Osteocyte (in vitro differentiated cells): ENCODE measurements at regions not wholly inside any gene's neighbourhood (a gene's known extent, or its start where the extent isn't known, plus 50 kb on each side); places are given as distances from the start of the nearest gene placed in this dataset.

Source experiments
- DNase-seq: peaks from one replicate; pipeline ENCODE4 v3.0.0; 2021; ENCODE audit warnings: mixed read lengths; ENCODE audit not compliant: unreplicated experiment; ENCODE audit errors: extremely low spot score
- H3K27ac Mint-ChIP-seq: one replicate; pipeline ENCODE4 v1.8.0; 2021; ENCODE audit warnings: mild to moderate bottlenecking, mixed read lengths; ENCODE audit not compliant: unreplicated experiment
- H3K27me3 Mint-ChIP-seq: one replicate; pipeline ENCODE4 v1.8.0; 2021; ENCODE audit warnings: mixed read lengths; ENCODE audit not compliant: unreplicated experiment
- H3K36me3 Mint-ChIP-seq: one replicate; pipeline ENCODE4 v1.8.0; 2021; ENCODE audit warnings: mixed read lengths; ENCODE audit not compliant: unreplicated experiment
- H3K4me1 Mint-ChIP-seq: one replicate; pipeline ENCODE4 v1.8.0; 2021; ENCODE audit warnings: mixed read lengths; ENCODE audit not compliant: unreplicated experiment
- H3K4me3 Mint-ChIP-seq: one replicate; pipeline ENCODE4 v1.8.0; 2021; ENCODE audit warnings: mild to moderate bottlenecking, moderate library complexity, mixed read lengths; ENCODE audit not compliant: unreplicated experiment
- H3K9me3 Mint-ChIP-seq: one replicate; pipeline ENCODE4 v1.8.0; 2021; ENCODE audit warnings: mixed read lengths; ENCODE audit not compliant: unreplicated experiment
- TF ChIP-seq, protein P1 (sequence below): fragments of 200-600 bp; sonication (generic); IDR thresholded peaks from 2 replicates; pipeline ENCODE4 v1.5.0; 2021; ENCODE audit warnings: antibody characterized with exemption, mild to moderate bottlenecking, moderate library complexity

DNA sequence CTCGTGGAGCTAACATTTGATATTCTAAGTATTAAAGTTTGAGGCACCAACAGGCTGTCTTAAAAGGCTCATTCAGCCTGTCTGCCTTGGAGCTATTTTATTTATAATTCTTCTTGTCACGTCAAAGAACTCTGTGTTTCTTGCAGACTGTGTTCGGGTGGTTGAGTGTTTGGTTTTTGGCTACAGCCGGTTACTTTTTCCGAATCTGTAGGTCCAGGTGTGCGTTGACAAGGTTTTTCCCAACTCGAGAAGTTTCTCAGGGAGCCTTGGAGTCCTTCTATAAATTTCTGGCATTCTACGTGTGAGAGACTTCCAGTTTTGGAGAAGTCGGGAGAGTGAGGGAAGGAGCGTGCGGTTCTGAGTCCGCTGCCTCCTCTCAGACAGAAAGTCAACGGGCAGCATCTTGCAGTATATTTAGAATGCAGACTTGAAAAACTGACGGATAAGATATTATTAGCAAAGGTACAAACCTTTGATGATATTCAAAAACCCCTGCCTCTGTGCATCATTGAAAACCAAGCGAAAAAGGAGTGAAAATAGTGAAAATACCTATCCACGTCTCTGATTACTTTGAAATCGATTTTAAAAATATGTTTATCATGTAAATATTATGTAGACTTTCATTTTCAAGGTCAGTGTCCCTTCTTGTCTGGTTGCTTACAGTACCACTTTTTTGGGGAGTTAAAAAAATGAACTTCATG is 85.2 kb upstream of the PPARA start:
- Mint-ChIP-seq H3K27ac (no peak overlapping the region), H3K36me3 (peaks cover 3% of the 10 kb centered on the region), H3K4me3 (no peak overlapping the region), H3K9me3 (no peaks in the 10 kb centered on the region), H3K4me1 (peaks cover 27% of the 10 kb centered on the region), H3K27me3 (no peaks in the 10 kb centered on the region)
- TF ChIP-seq, protein P1, sequence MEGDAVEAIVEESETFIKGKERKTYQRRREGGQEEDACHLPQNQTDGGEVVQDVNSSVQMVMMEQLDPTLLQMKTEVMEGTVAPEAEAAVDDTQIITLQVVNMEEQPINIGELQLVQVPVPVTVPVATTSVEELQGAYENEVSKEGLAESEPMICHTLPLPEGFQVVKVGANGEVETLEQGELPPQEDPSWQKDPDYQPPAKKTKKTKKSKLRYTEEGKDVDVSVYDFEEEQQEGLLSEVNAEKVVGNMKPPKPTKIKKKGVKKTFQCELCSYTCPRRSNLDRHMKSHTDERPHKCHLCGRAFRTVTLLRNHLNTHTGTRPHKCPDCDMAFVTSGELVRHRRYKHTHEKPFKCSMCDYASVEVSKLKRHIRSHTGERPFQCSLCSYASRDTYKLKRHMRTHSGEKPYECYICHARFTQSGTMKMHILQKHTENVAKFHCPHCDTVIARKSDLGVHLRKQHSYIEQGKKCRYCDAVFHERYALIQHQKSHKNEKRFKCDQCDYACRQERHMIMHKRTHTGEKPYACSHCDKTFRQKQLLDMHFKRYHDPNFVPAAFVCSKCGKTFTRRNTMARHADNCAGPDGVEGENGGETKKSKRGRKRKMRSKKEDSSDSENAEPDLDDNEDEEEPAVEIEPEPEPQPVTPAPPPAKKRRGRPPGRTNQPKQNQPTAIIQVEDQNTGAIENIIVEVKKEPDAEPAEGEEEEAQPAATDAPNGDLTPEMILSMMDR = no peak
- no peak for DNase-seq

DNA sequence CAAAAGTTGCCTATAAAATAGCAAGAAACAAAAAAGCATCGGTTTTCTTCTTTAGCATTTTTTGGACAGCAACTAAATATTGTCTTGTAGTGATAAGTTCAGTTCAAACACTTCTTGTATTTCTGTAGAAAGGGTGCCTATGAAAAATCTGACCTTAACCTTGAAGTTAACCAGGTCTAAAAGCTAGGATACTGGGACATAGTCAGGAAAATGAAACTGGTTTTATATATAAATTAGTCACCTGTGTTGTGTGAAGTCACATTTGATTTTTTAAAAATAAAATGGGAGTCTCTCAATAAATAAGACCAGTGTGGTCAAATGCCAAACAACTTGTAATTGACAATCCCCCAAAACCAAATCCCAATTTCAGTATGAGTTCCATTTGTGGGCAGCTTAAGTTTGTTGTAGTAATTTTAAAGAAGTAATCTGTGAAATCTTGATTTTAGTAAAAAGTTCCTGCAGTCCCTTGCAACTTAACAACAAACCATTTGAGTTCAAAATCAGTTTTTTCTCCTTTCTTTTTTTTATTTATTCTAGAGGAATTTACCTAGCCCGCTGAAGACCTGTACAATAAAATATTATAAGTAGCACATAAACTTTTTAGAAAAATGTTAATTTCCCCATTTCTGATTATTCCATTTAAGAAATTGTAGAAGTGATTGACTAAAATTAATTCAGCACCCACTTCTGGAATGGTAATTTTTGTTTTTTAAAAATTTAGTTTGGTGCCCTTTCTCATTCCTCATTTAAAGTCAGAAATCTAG is 84.5 kb upstream of the PPARA start:
- no peaks in the 10 kb centered on the region for H3K9me3 Mint-ChIP-seq
- peaks cover 27% of the 10 kb centered on the region for H3K4me1 Mint-ChIP-seq
- no peak overlapping the region for H3K4me3 Mint-ChIP-seq
- TF ChIP-seq, protein P1 = no peak
- DNase-seq = no peak
- peaks cover 3% of the 10 kb centered on the region for H3K36me3 Mint-ChIP-seq
- no peaks in the 10 kb centered on the region for H3K27me3 Mint-ChIP-seq
- H3K27ac Mint-ChIP-seq = no peak overlapping the region

DNA sequence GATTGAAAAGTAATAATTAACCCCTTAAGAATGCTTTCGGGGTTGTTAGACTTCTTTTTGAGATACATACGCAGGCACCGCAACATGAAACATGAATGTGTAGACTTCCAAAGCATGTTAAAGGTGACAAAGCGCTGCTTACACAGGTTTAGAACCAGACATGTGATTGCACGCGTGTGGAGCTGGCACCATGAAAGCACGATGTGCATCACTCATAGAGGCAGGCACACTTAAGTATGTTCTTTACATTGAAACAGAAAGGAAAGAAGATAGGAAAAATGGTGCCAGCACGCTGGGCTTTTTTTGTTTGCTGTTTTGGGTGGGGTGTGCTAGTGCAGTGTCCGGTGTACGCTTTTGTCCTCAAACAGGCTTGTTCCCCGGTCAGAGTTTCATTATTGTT is 83.6 kb upstream of the PPARA start:
- Mint-ChIP-seq H3K4me3 (no peak overlapping the region), H3K27ac (peak overlapping the region; percentile 11), H3K36me3 (peaks cover 3% of the 10 kb centered on the region), H3K27me3 (no peaks in the 10 kb centered on the region), H3K4me1 (peaks cover 27% of the 10 kb centered on the region), H3K9me3 (no peaks in the 10 kb centered on the region)
- TF ChIP-seq, protein P1 = no peak
- DNase-seq = no peak

DNA sequence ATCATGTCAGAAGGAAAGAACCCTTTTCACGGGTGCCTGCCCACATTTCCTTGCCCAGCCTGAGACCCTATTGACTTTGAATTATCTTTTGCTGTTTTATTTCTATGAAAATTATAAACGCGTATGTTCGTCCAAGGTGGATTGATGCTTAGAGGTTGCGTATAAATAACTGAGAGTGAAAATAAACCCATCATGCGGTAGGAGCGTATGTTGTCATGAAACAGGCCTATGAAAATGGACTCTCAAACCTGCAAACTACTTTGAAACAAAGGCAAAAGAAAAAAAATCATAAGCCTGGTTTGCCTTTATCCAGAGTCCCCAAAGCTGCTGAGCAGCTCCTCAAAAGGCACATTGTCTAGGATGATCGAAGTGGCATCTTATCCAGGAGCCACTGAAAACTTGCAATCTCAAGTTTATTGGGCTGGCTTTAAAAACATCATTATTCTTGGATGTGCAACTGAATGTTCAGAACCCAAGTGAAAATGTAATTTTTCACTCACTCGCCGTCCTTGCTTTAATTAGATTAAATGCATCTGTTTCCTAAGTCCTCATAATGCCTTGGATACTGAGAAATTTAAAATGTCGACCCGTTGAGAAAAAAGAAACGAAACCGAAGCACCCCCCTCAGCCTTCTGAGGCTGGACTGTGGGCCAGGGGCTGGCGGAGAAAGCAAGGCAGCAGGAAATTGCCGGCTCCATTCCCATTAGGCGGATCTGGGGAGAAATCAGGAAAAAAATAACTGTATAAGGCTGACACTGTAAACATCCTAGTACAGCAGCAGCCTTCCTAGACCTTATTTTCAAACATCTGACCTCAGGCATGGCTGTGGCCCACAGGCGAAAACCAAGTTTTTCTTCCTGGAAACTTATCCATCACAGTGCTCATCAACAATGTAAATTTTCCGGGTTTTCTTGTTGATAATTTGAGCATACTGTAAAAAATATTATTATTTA is 82.9 kb upstream of the PPARA start:
- TF ChIP-seq, protein P1 = no peak
- no peak for DNase-seq
- H3K4me3 Mint-ChIP-seq = no peak overlapping the region
- no peaks in the 10 kb centered on the region for H3K27me3 Mint-ChIP-seq
- H3K4me1 Mint-ChIP-seq = peaks cover 26% of the 10 kb centered on the region
- no peaks in the 10 kb centered on the region for H3K9me3 Mint-ChIP-seq
- peaks cover under 1% of the 10 kb centered on the region for H3K36me3 Mint-ChIP-seq
- peak overlapping the region; percentile 59 for H3K27ac Mint-ChIP-seq
